ENCODE measurements at regions not wholly inside any gene's neighbourhood (a gene's known extent, or its start where the extent isn't known, plus 50 kb on each side); places are given as distances from the start of the nearest gene placed in this dataset.

- TF ChIP-seq, protein P1, sequence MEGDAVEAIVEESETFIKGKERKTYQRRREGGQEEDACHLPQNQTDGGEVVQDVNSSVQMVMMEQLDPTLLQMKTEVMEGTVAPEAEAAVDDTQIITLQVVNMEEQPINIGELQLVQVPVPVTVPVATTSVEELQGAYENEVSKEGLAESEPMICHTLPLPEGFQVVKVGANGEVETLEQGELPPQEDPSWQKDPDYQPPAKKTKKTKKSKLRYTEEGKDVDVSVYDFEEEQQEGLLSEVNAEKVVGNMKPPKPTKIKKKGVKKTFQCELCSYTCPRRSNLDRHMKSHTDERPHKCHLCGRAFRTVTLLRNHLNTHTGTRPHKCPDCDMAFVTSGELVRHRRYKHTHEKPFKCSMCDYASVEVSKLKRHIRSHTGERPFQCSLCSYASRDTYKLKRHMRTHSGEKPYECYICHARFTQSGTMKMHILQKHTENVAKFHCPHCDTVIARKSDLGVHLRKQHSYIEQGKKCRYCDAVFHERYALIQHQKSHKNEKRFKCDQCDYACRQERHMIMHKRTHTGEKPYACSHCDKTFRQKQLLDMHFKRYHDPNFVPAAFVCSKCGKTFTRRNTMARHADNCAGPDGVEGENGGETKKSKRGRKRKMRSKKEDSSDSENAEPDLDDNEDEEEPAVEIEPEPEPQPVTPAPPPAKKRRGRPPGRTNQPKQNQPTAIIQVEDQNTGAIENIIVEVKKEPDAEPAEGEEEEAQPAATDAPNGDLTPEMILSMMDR (IDR thresholded peaks at IDR 0.05; ENCODE audit: extremely low read depth in 1 of 2, insufficient read depth in 1 of 2, low read depth in 1 of 2, low read length in 2 of 2): no peak
- no peak for TF ChIP-seq EZH2 (IDR thresholded peaks at IDR 0.05; ENCODE audit: borderline replicate concordance, low read depth, low read length, severe bottlenecking)
- TF ChIP-seq POLR2A (IDR thresholded peaks at IDR 0.05; ENCODE audit: low read depth, low read length): no peak
- no peak for TF ChIP-seq MYC (IDR thresholded peaks at IDR 0.05; ENCODE audit: low read depth, low read length)
Measured at GRCh38 chr9:78612091-78612490, 315.2 kb downstream of the PSAT1 start.
